ENCODE measurements at regions not wholly inside any gene's neighbourhood (a gene's known extent, or its start where the extent isn't known, plus 50 kb on each side); places are given as distances from the start of the nearest gene placed in this dataset.

DNA sequence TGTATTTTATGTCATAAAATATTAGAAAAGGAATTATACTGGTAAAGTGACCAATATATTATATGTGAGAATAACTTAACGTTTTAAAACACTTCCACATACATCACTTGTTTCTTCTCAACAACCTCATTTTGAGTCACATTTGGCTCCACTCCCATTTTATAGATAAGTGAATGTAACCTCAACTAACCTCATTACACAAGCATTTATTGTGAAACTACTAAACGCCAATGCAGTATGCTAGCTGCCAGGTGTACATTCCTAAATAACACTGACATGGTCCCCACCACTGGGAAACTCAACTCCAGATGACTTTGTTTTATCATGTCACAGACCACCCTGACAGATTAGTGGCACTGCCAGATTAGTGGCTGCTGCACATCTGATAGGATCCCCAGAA is 249.7 kb upstream of the CNTN4 start:
- H3K4me3 ChIP-seq (ENCODE audit: low read length), result no peak overlapping the region
- no peaks in the 10 kb centered on the region for H4K20me1 ChIP-seq (ENCODE audit: insufficient read depth)
- H3K9me2 ChIP-seq (ENCODE audit: insufficient read depth, low read length), result no peaks in the 10 kb centered on the region
- H3K4me2 ChIP-seq (ENCODE audit: low read length), result no peak overlapping the region
- H3K9ac ChIP-seq (ENCODE audit: low read length), result no peak overlapping the region
- peaks cover 19% of the 10 kb centered on the region for H3K27me3 ChIP-seq (ENCODE audit: insufficient read depth, low read depth, low read length)
- no peaks in the 10 kb centered on the region for H3K9me3 ChIP-seq (ENCODE audit: low read length)
- peaks cover 4% of the 10 kb centered on the region for H3F3A ChIP-seq (ENCODE audit: insufficient read depth, low read length, poor library complexity, severe bottlenecking)
- H3K27ac ChIP-seq (ENCODE audit: low read length), result no peak overlapping the region
- TF ChIP-seq RAD21 (conservative IDR thresholded peaks at IDR 0.05) (no peak), TAF1 (IDR thresholded peaks at IDR 0.05; ENCODE audit: low read depth) (no peak), POLR2AphosphoS5 (IDR thresholded peaks at IDR 0.05) (no peak), MXI1 (conservative IDR thresholded peaks at IDR 0.05; ENCODE audit: poor library complexity, severe bottlenecking) (no peak), EP300 (conservative IDR thresholded peaks at IDR 0.05; ENCODE audit: poor library complexity, severe bottlenecking) (no peak), SMC3 (conservative IDR thresholded peaks at IDR 0.05; ENCODE audit: poor library complexity) (no peak), EZH2 (IDR thresholded peaks at IDR 0.05; ENCODE audit: borderline replicate concordance, insufficient read depth, low read length, poor library complexity, severe bottlenecking) (no peak)
- TF ChIP-seq, protein P1, sequence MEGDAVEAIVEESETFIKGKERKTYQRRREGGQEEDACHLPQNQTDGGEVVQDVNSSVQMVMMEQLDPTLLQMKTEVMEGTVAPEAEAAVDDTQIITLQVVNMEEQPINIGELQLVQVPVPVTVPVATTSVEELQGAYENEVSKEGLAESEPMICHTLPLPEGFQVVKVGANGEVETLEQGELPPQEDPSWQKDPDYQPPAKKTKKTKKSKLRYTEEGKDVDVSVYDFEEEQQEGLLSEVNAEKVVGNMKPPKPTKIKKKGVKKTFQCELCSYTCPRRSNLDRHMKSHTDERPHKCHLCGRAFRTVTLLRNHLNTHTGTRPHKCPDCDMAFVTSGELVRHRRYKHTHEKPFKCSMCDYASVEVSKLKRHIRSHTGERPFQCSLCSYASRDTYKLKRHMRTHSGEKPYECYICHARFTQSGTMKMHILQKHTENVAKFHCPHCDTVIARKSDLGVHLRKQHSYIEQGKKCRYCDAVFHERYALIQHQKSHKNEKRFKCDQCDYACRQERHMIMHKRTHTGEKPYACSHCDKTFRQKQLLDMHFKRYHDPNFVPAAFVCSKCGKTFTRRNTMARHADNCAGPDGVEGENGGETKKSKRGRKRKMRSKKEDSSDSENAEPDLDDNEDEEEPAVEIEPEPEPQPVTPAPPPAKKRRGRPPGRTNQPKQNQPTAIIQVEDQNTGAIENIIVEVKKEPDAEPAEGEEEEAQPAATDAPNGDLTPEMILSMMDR (IDR thresholded peaks at IDR 0.05; ENCODE audit: poor library complexity, severe bottlenecking), result no peak
- TF ChIP-seq, protein P2, sequence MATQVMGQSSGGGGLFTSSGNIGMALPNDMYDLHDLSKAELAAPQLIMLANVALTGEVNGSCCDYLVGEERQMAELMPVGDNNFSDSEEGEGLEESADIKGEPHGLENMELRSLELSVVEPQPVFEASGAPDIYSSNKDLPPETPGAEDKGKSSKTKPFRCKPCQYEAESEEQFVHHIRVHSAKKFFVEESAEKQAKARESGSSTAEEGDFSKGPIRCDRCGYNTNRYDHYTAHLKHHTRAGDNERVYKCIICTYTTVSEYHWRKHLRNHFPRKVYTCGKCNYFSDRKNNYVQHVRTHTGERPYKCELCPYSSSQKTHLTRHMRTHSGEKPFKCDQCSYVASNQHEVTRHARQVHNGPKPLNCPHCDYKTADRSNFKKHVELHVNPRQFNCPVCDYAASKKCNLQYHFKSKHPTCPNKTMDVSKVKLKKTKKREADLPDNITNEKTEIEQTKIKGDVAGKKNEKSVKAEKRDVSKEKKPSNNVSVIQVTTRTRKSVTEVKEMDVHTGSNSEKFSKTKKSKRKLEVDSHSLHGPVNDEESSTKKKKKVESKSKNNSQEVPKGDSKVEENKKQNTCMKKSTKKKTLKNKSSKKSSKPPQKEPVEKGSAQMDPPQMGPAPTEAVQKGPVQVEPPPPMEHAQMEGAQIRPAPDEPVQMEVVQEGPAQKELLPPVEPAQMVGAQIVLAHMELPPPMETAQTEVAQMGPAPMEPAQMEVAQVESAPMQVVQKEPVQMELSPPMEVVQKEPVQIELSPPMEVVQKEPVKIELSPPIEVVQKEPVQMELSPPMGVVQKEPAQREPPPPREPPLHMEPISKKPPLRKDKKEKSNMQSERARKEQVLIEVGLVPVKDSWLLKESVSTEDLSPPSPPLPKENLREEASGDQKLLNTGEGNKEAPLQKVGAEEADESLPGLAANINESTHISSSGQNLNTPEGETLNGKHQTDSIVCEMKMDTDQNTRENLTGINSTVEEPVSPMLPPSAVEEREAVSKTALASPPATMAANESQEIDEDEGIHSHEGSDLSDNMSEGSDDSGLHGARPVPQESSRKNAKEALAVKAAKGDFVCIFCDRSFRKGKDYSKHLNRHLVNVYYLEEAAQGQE (IDR thresholded peaks at IDR 0.05; ENCODE audit: borderline replicate concordance), result no peak
- H3K36me3 ChIP-seq (ENCODE audit: insufficient read depth, low read length), result no peaks in the 10 kb centered on the region
- H2AFZ ChIP-seq (ENCODE audit: low read depth, low read length), result no peak overlapping the region
- no peaks in the 10 kb centered on the region for H3K79me2 ChIP-seq (replicated peaks; ENCODE audit: insufficient read depth, low read length)

DNA sequence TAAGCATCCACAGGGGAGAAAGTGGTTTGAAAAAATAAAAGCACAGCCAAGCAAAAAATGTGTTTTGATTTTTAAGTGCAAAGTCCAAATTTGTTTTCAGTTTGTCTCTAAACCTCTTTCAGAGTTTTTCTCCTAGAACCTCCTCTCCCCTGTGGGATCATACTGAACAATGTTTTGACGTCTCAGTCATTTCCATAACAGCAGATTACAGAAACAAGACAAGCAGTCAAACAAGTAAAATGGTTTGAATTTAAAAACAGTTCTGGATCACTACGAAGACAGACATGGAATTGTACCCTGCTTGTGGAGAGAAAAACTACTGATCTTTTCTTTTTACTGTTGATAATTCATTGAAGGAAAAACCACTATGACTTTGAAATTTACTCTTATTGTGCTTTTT is 245.7 kb upstream of the CNTN4 start:
- no peak overlapping the region for H3K27ac ChIP-seq (ENCODE audit: low read length)
- TF ChIP-seq, protein P2 (IDR thresholded peaks at IDR 0.05; ENCODE audit: borderline replicate concordance), result peak; percentile 65
- no peak for TF ChIP-seq TAF1 (IDR thresholded peaks at IDR 0.05; ENCODE audit: low read depth)
- TF ChIP-seq, protein P1 (IDR thresholded peaks at IDR 0.05; ENCODE audit: poor library complexity, severe bottlenecking), result no peak
- TF ChIP-seq EP300 (conservative IDR thresholded peaks at IDR 0.05; ENCODE audit: poor library complexity, severe bottlenecking), result peak; percentile 87
- TF ChIP-seq EZH2 (IDR thresholded peaks at IDR 0.05; ENCODE audit: borderline replicate concordance, insufficient read depth, low read length, poor library complexity, severe bottlenecking), result no peak
- TF ChIP-seq SMC3 (conservative IDR thresholded peaks at IDR 0.05; ENCODE audit: poor library complexity), result no peak
- peak; percentile 100 for TF ChIP-seq POLR2AphosphoS5 (IDR thresholded peaks at IDR 0.05)
- no peak for TF ChIP-seq MXI1 (conservative IDR thresholded peaks at IDR 0.05; ENCODE audit: poor library complexity, severe bottlenecking)
- TF ChIP-seq RAD21 (conservative IDR thresholded peaks at IDR 0.05), result peak; percentile 16
- no peaks in the 10 kb centered on the region for H4K20me1 ChIP-seq (ENCODE audit: insufficient read depth)
- H2AFZ ChIP-seq (ENCODE audit: low read depth, low read length), result no peak overlapping the region
- H3K36me3 ChIP-seq (ENCODE audit: insufficient read depth, low read length), result no peaks in the 10 kb centered on the region
- no peak overlapping the region for H3K9ac ChIP-seq (ENCODE audit: low read length)
- peaks cover 4% of the 10 kb centered on the region for H3F3A ChIP-seq (ENCODE audit: insufficient read depth, low read length, poor library complexity, severe bottlenecking)
- H3K27me3 ChIP-seq (ENCODE audit: insufficient read depth, low read depth, low read length), result peaks cover 39% of the 10 kb centered on the region
- no peaks in the 10 kb centered on the region for H3K9me3 ChIP-seq (ENCODE audit: low read length)
- H3K9me2 ChIP-seq (ENCODE audit: insufficient read depth, low read length), result no peaks in the 10 kb centered on the region
- no peak overlapping the region for H3K4me2 ChIP-seq (ENCODE audit: low read length)
- no peak overlapping the region for H3K4me3 ChIP-seq (ENCODE audit: low read length)
- no peaks in the 10 kb centered on the region for H3K79me2 ChIP-seq (replicated peaks; ENCODE audit: insufficient read depth, low read length)
